SK-N-SH treated with all-trans-retinoic acid at 6 μM for 48 hours (cell line): ENCODE measurements at regions not wholly inside any gene's neighbourhood (a gene's known extent, or its start where the extent isn't known, plus 50 kb on each side); places are given as distances from the start of the nearest gene placed in this dataset.
"Not testable (repeated sequence)": the region's sequence is repeated elsewhere in the genome, so short reads cannot be mapped to it uniquely, and the experiment has no call there.

Source experiments
- ATAC-seq: fragments of 200-7000 bp; cut with Tn5 transposase; 3 replicates; pipeline ENCODE4 v1.9.1; 2020; ENCODE audit warnings: mild to moderate bottlenecking, moderate library complexity
- ARNTL ChIP-seq: fragments of 450-650 bp; formaldehyde crosslinking; IDR thresholded peaks from 2 replicates; pipeline ENCODE4 v1.5.0; 2020; ENCODE audit warnings: low read depth, mild to moderate bottlenecking, moderate library complexity, borderline replicate concordance
- BACH2 ChIP-seq: fragments of 250-450 bp; sonication (Bioruptor Pico); IDR thresholded peaks from 2 replicates; pipeline ENCODE4 v1.9.0; 2021; ENCODE audit warnings: mild to moderate bottlenecking, borderline replicate concordance
- CREB5 ChIP-seq: fragments of 250-450 bp; sonication (Bioruptor Pico); IDR thresholded peaks from 2 replicates; pipeline ENCODE4 v1.5.1; 2020; ENCODE audit warnings: low read depth, mild to moderate bottlenecking, moderate library complexity
- ESRRG ChIP-seq: fragments of 250-450 bp; sonication (Bioruptor Pico); IDR thresholded peaks from 2 replicates; pipeline ENCODE4 v1.6.1; 2021; ENCODE audit warnings: mild to moderate bottlenecking
- GLIS3 ChIP-seq: fragments of 250-450 bp; sonication (Bioruptor Pico); IDR thresholded peaks from 2 replicates; pipeline ENCODE4 v1.5.0; 2020; ENCODE audit warnings: mild to moderate bottlenecking, moderate library complexity
- OSR1 ChIP-seq: fragments of 250-450 bp; sonication (Bioruptor Pico); IDR thresholded peaks from 2 replicates; pipeline ENCODE4 v1.8.0; 2022; ENCODE audit warnings: moderate library complexity, mild to moderate bottlenecking, inconsistent platforms
- PPARA ChIP-seq: fragments of 250-450 bp; sonication (Bioruptor Pico); IDR thresholded peaks from 2 replicates; pipeline ENCODE4 v1.5.0; 2020; ENCODE audit warnings: mild to moderate bottlenecking, borderline replicate concordance
- RARB ChIP-seq: fragments of 250-450 bp; sonication (Bioruptor Pico); IDR thresholded peaks from 2 replicates; pipeline ENCODE4 v1.8.0; 2021; ENCODE audit warnings: mild to moderate bottlenecking, moderate library complexity
- SNAI2 ChIP-seq: fragments of 250-450 bp; sonication (Bioruptor Pico); IDR thresholded peaks from 2 replicates; pipeline ENCODE4 v1.5.0; 2020; ENCODE audit warnings: mild to moderate bottlenecking, moderate library complexity
- TOX ChIP-seq: fragments of 250-450 bp; sonication (Bioruptor Pico); IDR thresholded peaks from 2 replicates; pipeline ENCODE4 v1.8.0; 2021; ENCODE audit warnings: mild to moderate bottlenecking, moderate library complexity, borderline replicate concordance
- ZC3H10 ChIP-seq: fragments of 250-450 bp; sonication (Bioruptor Pico); IDR thresholded peaks from 2 replicates; pipeline ENCODE4 v1.5.1; 2021; ENCODE audit warnings: mild to moderate bottlenecking, moderate library complexity
- ZFP30 ChIP-seq: fragments of 450-650 bp; formaldehyde crosslinking; IDR thresholded peaks from 2 replicates; pipeline ENCODE4 v1.5.0; 2022; ENCODE audit warnings: mild to moderate bottlenecking, moderate library complexity
- ZNF70 ChIP-seq: fragments of 450-650 bp; formaldehyde crosslinking; IDR thresholded peaks from 2 replicates; pipeline ENCODE4 v1.5.0; 2020; ENCODE audit warnings: mild to moderate bottlenecking, moderate library complexity
- TF ChIP-seq, protein P1 (sequence below): fragments of 250-450 bp; sonication (Bioruptor Pico); IDR thresholded peaks from 2 replicates; pipeline ENCODE4 v1.5.1; 2021; ENCODE audit warnings: mild to moderate bottlenecking, moderate library complexity
- TF ChIP-seq, protein P2 (sequence below): fragments of 250-450 bp; sonication (Bioruptor Pico); IDR thresholded peaks from 2 replicates; pipeline ENCODE4 v1.5.0; 2020; ENCODE audit warnings: mild to moderate bottlenecking, moderate library complexity
- TF ChIP-seq, protein P3 (sequence below): fragments of 250-450 bp; sonication (Bioruptor Pico); IDR thresholded peaks from 2 replicates; pipeline ENCODE4 v1.8.0; 2020; ENCODE audit warnings: mild to moderate bottlenecking, moderate library complexity, borderline replicate concordance
- TF ChIP-seq, protein P4 (sequence below): fragments of 250-450 bp; sonication (Bioruptor Pico); IDR thresholded peaks from 2 replicates; pipeline ENCODE4 v1.8.0; 2021; ENCODE audit warnings: low read depth, mild to moderate bottlenecking, moderate library complexity, borderline replicate concordance

DNA sequence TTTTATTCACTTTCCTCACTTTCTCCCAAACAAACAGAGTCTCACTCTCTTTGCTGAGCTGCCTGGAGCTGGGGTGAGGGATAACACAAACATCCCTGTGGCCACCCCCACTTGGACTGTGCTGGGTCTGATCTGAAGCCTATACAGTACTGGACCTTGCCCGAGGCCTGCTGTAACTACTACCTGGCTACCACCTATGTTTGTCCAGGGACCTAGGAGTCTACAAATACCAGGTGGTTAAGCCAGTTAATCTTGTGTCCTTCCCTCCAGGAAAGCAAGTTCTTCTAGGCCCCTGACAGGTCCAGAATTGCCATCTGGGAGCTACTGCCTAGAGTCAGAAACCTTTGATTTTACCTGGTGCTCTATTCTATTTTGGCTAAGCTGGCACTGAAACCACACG, 87.3 kb downstream of the RTL3 start:
- TF ChIP-seq ZFP30 (CRISPR knock-in tag), result no peak
- TF ChIP-seq PPARA (CRISPR knock-in tag), result no peak
- no peak for TF ChIP-seq ZNF70 (CRISPR knock-in tag)
- no peak for TF ChIP-seq SNAI2
- TF ChIP-seq, protein P1, sequence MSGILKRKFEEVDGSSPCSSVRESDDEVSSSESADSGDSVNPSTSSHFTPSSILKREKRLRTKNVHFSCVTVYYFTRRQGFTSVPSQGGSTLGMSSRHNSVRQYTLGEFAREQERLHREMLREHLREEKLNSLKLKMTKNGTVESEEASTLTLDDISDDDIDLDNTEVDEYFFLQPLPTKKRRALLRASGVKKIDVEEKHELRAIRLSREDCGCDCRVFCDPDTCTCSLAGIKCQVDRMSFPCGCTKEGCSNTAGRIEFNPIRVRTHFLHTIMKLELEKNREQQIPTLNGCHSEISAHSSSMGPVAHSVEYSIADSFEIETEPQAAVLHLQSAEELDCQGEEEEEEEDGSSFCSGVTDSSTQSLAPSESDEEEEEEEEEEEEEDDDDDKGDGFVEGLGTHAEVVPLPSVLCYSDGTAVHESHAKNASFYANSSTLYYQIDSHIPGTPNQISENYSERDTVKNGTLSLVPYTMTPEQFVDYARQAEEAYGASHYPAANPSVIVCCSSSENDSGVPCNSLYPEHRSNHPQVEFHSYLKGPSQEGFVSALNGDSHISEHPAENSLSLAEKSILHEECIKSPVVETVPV, result no peak
- no peak for TF ChIP-seq ZC3H10
- TF ChIP-seq RARB, result no peak
- ATAC-seq, result no peak

DNA sequence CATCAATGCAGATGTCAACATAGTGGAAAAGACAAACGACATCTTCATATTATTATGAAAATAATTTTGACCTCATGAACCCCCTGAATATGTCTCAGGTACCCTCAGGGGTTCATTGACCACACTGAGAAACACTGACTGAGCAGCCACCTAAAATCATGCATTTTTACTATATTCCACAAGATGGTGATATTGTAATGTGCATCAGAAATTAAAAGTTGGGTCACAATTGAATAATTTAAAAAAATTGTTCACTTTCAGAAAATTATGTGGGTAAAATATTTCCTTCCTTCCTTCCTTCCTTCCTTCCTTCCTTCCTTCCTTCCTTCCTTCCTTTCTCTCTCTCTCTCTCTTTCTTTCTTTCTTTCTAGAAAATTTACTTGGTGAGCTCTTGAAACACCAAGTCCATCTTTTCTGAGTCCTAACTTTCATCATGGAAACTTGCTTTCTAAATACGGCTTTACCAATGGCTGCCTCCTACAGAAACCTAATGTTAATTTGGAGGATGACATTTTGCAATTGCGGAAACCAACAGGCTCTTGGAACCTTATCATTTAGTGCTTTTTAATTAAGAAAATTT, 103.6 kb downstream of the RTL3 start:
- peak; percentile 38; the same call in 1 of the 3 replicates for ATAC-seq
- TF ChIP-seq, protein P2, sequence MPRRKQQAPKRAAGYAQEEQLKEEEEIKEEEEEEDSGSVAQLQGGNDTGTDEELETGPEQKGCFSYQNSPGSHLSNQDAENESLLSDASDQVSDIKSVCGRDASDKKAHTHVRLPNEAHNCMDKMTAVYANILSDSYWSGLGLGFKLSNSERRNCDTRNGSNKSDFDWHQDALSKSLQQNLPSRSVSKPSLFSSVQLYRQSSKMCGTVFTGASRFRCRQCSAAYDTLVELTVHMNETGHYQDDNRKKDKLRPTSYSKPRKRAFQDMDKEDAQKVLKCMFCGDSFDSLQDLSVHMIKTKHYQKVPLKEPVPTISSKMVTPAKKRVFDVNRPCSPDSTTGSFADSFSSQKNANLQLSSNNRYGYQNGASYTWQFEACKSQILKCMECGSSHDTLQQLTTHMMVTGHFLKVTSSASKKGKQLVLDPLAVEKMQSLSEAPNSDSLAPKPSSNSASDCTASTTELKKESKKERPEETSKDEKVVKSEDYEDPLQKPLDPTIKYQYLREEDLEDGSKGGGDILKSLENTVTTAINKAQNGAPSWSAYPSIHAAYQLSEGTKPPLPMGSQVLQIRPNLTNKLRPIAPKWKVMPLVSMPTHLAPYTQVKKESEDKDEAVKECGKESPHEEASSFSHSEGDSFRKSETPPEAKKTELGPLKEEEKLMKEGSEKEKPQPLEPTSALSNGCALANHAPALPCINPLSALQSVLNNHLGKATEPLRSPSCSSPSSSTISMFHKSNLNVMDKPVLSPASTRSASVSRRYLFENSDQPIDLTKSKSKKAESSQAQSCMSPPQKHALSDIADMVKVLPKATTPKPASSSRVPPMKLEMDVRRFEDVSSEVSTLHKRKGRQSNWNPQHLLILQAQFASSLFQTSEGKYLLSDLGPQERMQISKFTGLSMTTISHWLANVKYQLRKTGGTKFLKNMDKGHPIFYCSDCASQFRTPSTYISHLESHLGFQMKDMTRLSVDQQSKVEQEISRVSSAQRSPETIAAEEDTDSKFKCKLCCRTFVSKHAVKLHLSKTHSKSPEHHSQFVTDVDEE (CRISPR knock-in tag), result no peak
- no peak for TF ChIP-seq OSR1
- no peak for TF ChIP-seq TOX (CRISPR knock-in tag)
- TF ChIP-seq, protein P3, sequence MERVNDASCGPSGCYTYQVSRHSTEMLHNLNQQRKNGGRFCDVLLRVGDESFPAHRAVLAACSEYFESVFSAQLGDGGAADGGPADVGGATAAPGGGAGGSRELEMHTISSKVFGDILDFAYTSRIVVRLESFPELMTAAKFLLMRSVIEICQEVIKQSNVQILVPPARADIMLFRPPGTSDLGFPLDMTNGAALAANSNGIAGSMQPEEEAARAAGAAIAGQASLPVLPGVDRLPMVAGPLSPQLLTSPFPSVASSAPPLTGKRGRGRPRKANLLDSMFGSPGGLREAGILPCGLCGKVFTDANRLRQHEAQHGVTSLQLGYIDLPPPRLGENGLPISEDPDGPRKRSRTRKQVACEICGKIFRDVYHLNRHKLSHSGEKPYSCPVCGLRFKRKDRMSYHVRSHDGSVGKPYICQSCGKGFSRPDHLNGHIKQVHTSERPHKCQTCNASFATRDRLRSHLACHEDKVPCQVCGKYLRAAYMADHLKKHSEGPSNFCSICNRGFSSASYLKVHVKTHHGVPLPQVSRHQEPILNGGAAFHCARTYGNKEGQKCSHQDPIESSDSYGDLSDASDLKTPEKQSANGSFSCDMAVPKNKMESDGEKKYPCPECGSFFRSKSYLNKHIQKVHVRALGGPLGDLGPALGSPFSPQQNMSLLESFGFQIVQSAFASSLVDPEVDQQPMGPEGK (CRISPR knock-in tag), result no peak
- no peak for TF ChIP-seq CREB5 (CRISPR knock-in tag)
- no peak for TF ChIP-seq ESRRG (CRISPR knock-in tag)
- TF ChIP-seq, protein P4, sequence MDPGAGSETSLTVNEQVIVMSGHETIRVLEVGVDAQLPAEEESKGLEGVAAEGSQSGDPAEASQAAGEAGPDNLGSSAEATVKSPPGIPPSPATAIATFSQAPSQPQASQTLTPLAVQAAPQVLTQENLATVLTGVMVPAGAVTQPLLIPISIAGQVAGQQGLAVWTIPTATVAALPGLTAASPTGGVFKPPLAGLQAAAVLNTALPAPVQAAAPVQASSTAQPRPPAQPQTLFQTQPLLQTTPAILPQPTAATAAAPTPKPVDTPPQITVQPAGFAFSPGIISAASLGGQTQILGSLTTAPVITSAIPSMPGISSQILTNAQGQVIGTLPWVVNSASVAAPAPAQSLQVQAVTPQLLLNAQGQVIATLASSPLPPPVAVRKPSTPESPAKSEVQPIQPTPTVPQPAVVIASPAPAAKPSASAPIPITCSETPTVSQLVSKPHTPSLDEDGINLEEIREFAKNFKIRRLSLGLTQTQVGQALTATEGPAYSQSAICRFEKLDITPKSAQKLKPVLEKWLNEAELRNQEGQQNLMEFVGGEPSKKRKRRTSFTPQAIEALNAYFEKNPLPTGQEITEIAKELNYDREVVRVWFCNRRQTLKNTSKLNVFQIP, result no peak
- TF ChIP-seq, protein P1, result no peak
- TF ChIP-seq ARNTL (CRISPR knock-in tag), result no peak
- TF ChIP-seq ZNF70 (CRISPR knock-in tag), result no peak

DNA sequence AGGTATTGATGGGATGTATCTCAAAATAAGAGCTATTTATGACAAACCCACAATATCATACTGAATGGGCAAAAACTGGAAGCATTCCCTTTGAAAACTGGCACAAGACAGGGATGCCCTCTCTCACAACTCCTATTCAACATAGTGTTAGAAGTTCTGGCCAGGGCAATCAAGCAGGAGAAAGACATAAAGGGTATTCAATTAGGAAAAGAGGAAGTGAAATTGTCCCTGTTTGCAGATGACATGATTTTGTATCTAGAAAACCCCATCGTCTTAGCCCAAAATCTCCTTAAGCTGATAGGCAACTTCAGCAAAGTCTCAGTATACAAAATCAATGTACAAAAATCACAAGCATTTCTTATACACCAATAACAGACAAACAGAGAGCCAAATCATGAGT, 106.5 kb downstream of the RTL3 start:
- ATAC-seq, result not testable (repeated sequence)

DNA sequence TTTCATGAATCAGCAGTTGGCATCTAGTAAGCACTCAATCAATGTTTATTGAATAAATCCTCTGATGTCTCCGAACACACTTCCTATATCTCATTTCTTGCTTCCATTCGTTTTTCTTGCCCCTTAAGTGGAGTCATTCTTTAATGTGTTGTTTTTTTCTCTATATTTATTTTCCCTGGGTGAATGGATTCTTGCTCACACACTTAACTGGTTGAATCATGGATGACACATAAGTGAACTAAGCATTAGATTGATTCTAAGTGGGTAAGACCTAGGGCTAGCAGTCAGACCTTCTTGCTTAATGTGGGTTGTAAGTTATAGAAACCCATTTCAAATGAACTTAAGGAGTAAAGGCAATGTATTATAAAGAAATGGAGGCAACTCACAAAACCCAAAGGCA, 111.1 kb downstream of the RTL3 start:
- TF ChIP-seq BACH2 (CRISPR knock-in tag) (no peak), CREB5 (CRISPR knock-in tag) (no peak), OSR1 (no peak), GLIS3 (CRISPR knock-in tag) (no peak)
- TF ChIP-seq, protein P1, result no peak
- TF ChIP-seq, all 23 proteins: peak for 0
- ATAC-seq, result no peak
